ENCODE measurements at regions not wholly inside any gene's neighbourhood (a gene's known extent, or its start where the extent isn't known, plus 50 kb on each side); places are given as distances from the start of the nearest gene placed in this dataset.

DNA sequence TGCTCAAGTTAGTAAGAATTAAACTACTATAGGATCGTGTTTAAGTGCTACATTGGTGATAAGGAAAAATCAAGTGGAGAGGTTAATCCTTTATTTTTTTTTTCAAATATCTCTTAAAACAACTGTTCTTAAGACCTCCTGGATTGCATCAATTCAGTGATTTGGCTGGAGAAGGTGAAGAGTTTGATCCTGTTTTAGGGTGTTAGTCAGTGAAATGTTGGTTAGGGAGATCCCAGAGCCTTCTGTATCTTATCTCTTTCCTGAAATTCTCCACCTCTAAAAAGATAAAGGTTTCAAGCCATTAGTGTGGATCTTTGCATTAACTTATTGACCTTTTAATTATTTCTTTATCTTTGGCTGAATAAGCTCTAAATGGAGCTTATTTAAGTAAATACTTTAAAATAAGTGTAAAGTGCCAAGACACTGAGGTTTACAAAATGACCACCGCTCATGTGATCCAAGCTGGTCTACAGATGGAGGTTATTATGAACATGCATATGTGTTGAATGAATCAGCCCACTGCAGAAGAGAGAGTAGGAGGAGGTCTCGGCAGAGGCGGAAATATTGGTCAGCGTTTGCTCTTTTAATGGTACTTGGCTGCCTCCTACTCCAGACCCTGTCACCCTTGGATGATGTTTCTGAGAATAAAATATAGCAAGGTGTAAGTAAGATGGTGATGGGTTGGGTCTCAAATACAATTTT lies 51.8 kb upstream of the BMPER start:
- ChIA-PET POLR2A (interaction anchor here (0.6 to 1.3 kb wide), 3 partner anchors 12 to 27 kb away, joined by 3 to 4 read pairs (median 3); no protein-coding TSS in a partner anchor), CTCF (interaction anchor here (1.3 to 1.4 kb wide), 2 partner anchors 41 to 45 kb away, joined by 5 to 7 read pairs; no protein-coding TSS in a partner anchor)
- H3K27me3 ChIP-seq (ENCODE audit: control insufficient read depth, insufficient read depth, low read length) = no peaks in the 10 kb centered on the region
- H3K9me3 ChIP-seq (ENCODE audit: control insufficient read depth, insufficient read depth, low read length) = no peaks in the 10 kb centered on the region
- H3K27ac ChIP-seq (ENCODE audit: low read depth, low read length) = no peak overlapping the region
- TF ChIP-seq, protein P1, sequence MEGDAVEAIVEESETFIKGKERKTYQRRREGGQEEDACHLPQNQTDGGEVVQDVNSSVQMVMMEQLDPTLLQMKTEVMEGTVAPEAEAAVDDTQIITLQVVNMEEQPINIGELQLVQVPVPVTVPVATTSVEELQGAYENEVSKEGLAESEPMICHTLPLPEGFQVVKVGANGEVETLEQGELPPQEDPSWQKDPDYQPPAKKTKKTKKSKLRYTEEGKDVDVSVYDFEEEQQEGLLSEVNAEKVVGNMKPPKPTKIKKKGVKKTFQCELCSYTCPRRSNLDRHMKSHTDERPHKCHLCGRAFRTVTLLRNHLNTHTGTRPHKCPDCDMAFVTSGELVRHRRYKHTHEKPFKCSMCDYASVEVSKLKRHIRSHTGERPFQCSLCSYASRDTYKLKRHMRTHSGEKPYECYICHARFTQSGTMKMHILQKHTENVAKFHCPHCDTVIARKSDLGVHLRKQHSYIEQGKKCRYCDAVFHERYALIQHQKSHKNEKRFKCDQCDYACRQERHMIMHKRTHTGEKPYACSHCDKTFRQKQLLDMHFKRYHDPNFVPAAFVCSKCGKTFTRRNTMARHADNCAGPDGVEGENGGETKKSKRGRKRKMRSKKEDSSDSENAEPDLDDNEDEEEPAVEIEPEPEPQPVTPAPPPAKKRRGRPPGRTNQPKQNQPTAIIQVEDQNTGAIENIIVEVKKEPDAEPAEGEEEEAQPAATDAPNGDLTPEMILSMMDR (IDR thresholded peaks at IDR 0.05; ENCODE audit: low read depth, low read length) = no peak
- no peak overlapping the region for H3K4me3 ChIP-seq (ENCODE audit: low read depth, low read length)
- peak; percentile 66 for DNase-seq (ENCODE audit: low read depth, low spot score)

DNA sequence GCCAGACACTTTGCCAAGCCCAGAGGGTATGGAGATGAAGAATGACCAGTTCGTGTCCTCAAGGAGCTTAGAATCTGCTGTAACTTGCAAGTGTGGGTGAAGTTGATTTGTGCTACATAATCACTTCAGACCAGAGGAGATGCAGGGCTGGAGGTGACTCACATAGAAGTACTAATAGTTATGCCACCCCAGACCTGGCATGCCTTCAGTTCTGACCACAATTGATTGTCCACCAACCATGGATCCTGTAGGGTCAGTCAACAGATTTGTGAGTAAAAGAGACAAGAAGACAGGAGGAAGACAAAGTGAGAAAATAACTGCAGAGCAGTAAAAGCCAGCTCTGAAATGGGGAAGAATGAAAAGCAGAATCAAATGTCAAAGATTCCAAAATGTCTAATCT lies 51.2 kb upstream of the BMPER start:
- TF ChIP-seq, protein P1 (IDR thresholded peaks at IDR 0.05; ENCODE audit: low read depth, low read length) = no peak
- Histone ChIP-seq H3K27ac (ENCODE audit: low read depth, low read length) (no peak overlapping the region), H3K4me3 (ENCODE audit: low read depth, low read length) (no peak overlapping the region), H3K27me3 (ENCODE audit: control insufficient read depth, insufficient read depth, low read length) (no peaks in the 10 kb centered on the region), H3K9me3 (ENCODE audit: control insufficient read depth, insufficient read depth, low read length) (no peaks in the 10 kb centered on the region)
- CTCF ChIA-PET = interaction anchor here (0.5 to 1.4 kb wide), 3 partner anchors 41 to 79 kb away, joined by 3 to 7 read pairs (median 5); no protein-coding TSS in a partner anchor
- DNase-seq (ENCODE audit: low read depth, low spot score) = no peak
- POLR2A ChIA-PET = interaction anchor here (0.6 to 1.3 kb wide), 2 partner anchors 27 to 32 kb away, joined by 4 to 6 read pairs; no protein-coding TSS in a partner anchor

DNA sequence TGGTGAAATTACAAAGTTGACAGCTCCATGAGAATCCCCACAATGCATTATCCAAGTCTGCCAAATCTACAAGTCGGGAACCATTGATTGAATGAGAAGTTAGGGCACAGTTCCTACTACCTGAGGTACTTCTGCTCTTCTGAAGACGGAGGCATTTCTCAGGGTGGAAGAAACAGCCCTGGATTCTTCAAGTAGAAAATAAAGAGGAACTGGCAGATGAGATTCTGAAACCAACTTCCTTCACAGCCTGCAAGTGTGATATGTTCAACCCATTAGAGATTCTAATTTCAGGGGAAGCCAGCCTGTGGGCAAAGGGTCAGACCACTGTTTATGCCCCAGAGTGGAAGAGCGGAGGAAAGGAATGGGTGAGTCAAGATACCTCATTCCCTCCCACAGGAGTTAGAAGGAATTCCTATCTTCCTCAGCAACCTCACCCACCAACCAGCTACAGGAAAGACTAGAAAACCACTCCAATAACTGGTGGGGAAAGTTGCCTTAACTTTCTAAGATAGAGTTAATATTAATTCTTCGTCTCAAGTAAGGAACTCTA lies 50.5 kb upstream of the BMPER start:
- TF ChIP-seq, protein P1 (IDR thresholded peaks at IDR 0.05; ENCODE audit: low read depth, low read length) = no peak
- H3K27ac ChIP-seq (ENCODE audit: low read depth, low read length) = peak overlapping the region; percentile 71
- H3K4me3 ChIP-seq (ENCODE audit: low read depth, low read length) = no peak overlapping the region
- CTCF ChIA-PET = interaction anchor here (1.4 kb wide), 1 partner anchor 40 kb away, joined by 7 read pairs; no protein-coding TSS in a partner anchor
- H3K27me3 ChIP-seq (ENCODE audit: control insufficient read depth, insufficient read depth, low read length) = no peaks in the 10 kb centered on the region
- DNase-seq (ENCODE audit: low read depth, low spot score) = peak; percentile 83
- POLR2A ChIA-PET = interaction anchor here (1.1 kb wide), 1 partner anchor 67 kb away, joined by 3 read pairs; no protein-coding TSS in a partner anchor
- no peaks in the 10 kb centered on the region for H3K9me3 ChIP-seq (ENCODE audit: control insufficient read depth, insufficient read depth, low read length)

Data from AG04450 (cell line).